A673 (cell line): ENCODE measurements at regions not wholly inside any gene's neighbourhood (a gene's known extent, or its start where the extent isn't known, plus 50 kb on each side); places are given as distances from the start of the nearest gene placed in this dataset.

Experiments used
- BruUV-seq: library from RNA; stranded (reverse); fragments of 400-500 nt; replicated peaks from 2 replicates; lab custom pipeline; 2021; lab: Mats Ljungman, UMichigan
- CTCF ChIA-PET: fragments of 300-600 bp; sonication (Branson Sonifier 250); formaldehyde crosslinking; loops from one replicate; lab custom pipeline; 2022; ENCODE audit warnings: antibody characterized with exemption; lab: Charles Lee
- POLR2A ChIA-PET: fragments of 300-600 bp; sonication (Branson Sonifier 250); formaldehyde crosslinking; loops from one replicate; lab custom pipeline; 2022; ENCODE audit warnings: antibody characterized with exemption; ENCODE audit not compliant: low non-redundant PET; lab: Charles Lee
- DNase-seq: peaks from one replicate; pipeline ENCODE4 v3.0.0-alpha.2; 2015; ENCODE audit warnings: low spot score
- H3K27ac ChIP-seq: fragments of 200-600 bp; sonication (generic); 2 replicates; pipeline ENCODE4 v1.5.1; 2016; ENCODE audit warnings: mixed run types, low read depth, mild to moderate bottlenecking, mixed read lengths, antibody characterized with exemption, low read length; ENCODE audit not compliant: poor library complexity, severe bottlenecking
- H3K27me3 ChIP-seq: fragments of 200-600 bp; sonication (generic); replicated peaks from 2 replicates; pipeline ENCODE4 v1.6.1; 2017; ENCODE audit warnings: mixed run types, low read depth, mild to moderate bottlenecking, mixed read lengths, antibody characterized with exemption, low read length; ENCODE audit not compliant: insufficient read depth, poor library complexity
- H3K36me3 ChIP-seq: fragments of 200-600 bp; sonication (generic); 2 replicates; pipeline ENCODE4 v1.6.1; 2016; ENCODE audit warnings: mixed run types, mild to moderate bottlenecking, mixed read lengths, antibody characterized with exemption, low read length; ENCODE audit not compliant: insufficient read depth, poor library complexity, severe bottlenecking
- H3K4me1 ChIP-seq: fragments of 200-600 bp; sonication (generic); 2 replicates; pipeline ENCODE4 v1.6.1; 2017; ENCODE audit warnings: mixed run types, mild to moderate bottlenecking, mixed read lengths, antibody characterized with exemption, low read length; ENCODE audit not compliant: insufficient read depth, poor library complexity, severe bottlenecking
- H3K4me3 ChIP-seq: fragments of 200-600 bp; sonication (generic); 2 replicates; pipeline ENCODE4 v1.5.1; 2016; ENCODE audit warnings: low read depth, mixed run types, mild to moderate bottlenecking, mixed read lengths, low read length; ENCODE audit not compliant: poor library complexity, severe bottlenecking
- H3K9me3 ChIP-seq: fragments of 200-600 bp; sonication (generic); 2 replicates; pipeline ENCODE4 v1.6.1; 2016; ENCODE audit warnings: mixed run types, low read depth, mild to moderate bottlenecking, mixed read lengths, antibody characterized with exemption, low read length; ENCODE audit not compliant: poor library complexity, severe bottlenecking
- EZH2 ChIP-seq: fragments of 200-600 bp; sonication (generic); IDR thresholded peaks from 2 replicates; pipeline ENCODE4 v1.6.1; 2017; ENCODE audit warnings: borderline replicate concordance, low read depth, mild to moderate bottlenecking, mixed read lengths, antibody characterized with exemption, low read length; ENCODE audit not compliant: poor library complexity, severe bottlenecking
- intact Hi-C: fragments of 100-400 bp; cut with micrococcal nuclease; formaldehyde crosslinking; loops from one replicate; pipeline ENCODE4 v1.10.0; 2022; ENCODE audit not compliant: unreplicated experiment
- TF ChIP-seq, protein P1 (sequence below): fragments of 300-800, 200-600 bp; sonication (generic); conservative IDR thresholded peaks from 2 replicates; pipeline ENCODE4 v1.5.1; 2017; ENCODE audit warnings: low read depth, mild to moderate bottlenecking, antibody characterized with exemption, low read length, moderate library complexity, mixed read lengths

DNA sequence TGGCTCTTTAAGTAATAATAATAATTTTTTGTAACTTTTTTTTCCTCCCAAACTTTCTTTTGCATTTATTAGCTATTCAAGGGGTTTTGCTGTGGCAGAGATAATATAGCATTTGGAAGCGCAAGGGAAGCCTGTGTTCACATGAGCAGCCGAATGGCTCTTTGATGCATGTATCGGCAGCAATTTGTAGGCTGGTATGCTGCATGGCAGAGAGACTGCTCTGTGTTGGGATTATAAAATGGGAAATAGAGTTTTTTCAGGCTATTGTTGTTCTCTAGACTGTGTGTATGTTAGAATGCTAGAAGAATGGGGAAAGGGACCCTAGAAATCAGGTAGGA lies 94.6 kb upstream of the SALL1 start:
- no peak overlapping the region for H3K4me3 ChIP-seq
- no TSS peak for BruUV-seq
- ChIA-PET POLR2A (no interaction called here), CTCF (no interaction called here)
- H3K36me3 ChIP-seq, result no peaks in the 10 kb centered on the region
- TF ChIP-seq, protein P1, sequence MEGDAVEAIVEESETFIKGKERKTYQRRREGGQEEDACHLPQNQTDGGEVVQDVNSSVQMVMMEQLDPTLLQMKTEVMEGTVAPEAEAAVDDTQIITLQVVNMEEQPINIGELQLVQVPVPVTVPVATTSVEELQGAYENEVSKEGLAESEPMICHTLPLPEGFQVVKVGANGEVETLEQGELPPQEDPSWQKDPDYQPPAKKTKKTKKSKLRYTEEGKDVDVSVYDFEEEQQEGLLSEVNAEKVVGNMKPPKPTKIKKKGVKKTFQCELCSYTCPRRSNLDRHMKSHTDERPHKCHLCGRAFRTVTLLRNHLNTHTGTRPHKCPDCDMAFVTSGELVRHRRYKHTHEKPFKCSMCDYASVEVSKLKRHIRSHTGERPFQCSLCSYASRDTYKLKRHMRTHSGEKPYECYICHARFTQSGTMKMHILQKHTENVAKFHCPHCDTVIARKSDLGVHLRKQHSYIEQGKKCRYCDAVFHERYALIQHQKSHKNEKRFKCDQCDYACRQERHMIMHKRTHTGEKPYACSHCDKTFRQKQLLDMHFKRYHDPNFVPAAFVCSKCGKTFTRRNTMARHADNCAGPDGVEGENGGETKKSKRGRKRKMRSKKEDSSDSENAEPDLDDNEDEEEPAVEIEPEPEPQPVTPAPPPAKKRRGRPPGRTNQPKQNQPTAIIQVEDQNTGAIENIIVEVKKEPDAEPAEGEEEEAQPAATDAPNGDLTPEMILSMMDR, result no peak
- no peak for TF ChIP-seq EZH2
- H3K9me3 ChIP-seq, result no peaks in the 10 kb centered on the region
- H3K27ac ChIP-seq, result no peak overlapping the region
- intact Hi-C loops, result no loop called here
- no peak for DNase-seq
- H3K27me3 ChIP-seq, result peaks cover 4% of the 10 kb centered on the region
- H3K4me1 ChIP-seq, result no peaks in the 10 kb centered on the region

DNA sequence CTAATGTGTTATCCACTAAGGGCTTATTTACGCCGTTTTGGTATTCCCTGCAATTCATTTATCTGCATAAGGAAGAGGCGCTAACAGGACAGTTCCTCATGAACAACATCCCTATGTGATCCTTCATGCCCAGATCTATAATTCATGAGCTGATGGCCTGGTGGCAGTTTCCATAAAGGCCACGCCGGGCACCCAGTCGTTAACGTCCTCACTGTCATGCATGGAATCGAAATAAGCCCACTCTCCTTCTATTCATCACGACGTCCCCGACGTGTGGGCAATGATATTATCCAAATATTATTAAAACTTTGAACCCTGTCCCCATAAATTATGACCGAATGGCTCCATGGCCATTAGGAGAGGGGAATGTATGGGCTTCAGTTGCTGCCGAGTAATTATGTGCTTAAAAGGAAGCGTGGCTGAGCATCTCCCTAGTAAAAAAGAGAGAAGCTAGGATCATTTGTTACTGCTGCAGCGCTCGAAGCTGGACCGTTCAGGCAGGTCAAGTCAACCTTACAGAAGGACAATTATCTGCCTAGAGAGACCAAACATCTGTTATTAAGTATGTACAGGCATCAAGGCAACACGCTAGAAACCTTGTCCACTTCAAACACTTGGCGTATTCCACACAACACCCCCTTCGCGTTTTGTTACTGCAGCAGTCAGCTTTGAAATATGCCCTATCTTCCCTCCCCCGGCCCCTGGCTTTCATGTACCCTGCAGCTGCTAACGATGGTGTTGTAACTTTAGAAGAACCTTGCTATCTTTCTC lies 94.0 kb upstream of the SALL1 start:
- no TSS peak for BruUV-seq
- H3K4me1 ChIP-seq, result no peaks in the 10 kb centered on the region
- H3K27me3 ChIP-seq, result peaks cover 4% of the 10 kb centered on the region
- H3K27ac ChIP-seq, result no peak overlapping the region
- DNase-seq, result no peak
- CTCF ChIA-PET, result no interaction called here
- no peak overlapping the region for H3K4me3 ChIP-seq
- no peaks in the 10 kb centered on the region for H3K9me3 ChIP-seq
- no peak for TF ChIP-seq EZH2
- TF ChIP-seq, protein P1, result no peak
- intact Hi-C loops, result no loop called here
- H3K36me3 ChIP-seq, result no peaks in the 10 kb centered on the region
- POLR2A ChIA-PET, result no interaction called here

DNA sequence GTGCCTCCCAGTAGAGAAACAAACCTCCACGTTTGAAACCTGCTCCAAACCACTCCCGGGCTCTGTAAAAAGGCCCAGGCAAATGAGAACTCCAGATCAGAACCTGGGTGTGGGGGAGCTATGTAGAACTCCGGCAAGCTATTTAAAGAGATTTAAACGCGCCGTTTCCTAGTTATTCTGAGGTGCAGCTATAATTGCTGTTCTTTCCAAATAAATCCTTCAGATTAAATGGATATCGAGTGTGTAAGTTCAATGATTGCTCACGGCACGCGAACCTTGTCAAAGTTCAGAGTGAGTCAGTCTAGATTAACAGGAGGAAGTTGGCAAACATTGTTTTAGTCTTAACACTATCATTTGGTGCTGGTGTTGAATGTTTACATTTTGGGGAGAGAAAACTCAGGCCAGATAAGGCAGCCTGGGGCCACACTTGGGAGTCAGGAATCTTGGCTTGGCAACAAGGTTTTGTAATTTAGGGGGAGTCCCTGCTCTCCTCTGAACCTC lies 92.9 kb upstream of the SALL1 start:
- no peaks in the 10 kb centered on the region for H3K4me1 ChIP-seq
- no peak overlapping the region for H3K4me3 ChIP-seq
- no peak for DNase-seq
- no peaks in the 10 kb centered on the region for H3K9me3 ChIP-seq
- no peak overlapping the region for H3K27ac ChIP-seq
- no peak for TF ChIP-seq EZH2
- TF ChIP-seq, protein P1, result no peak
- CTCF ChIA-PET, result no interaction called here
- peaks cover 4% of the 10 kb centered on the region for H3K27me3 ChIP-seq
- intact Hi-C loops, result no loop called here
- POLR2A ChIA-PET, result no interaction called here
- no peaks in the 10 kb centered on the region for H3K36me3 ChIP-seq
- BruUV-seq, result no TSS peak
